ENCODE measurements at regions not wholly inside any gene's neighbourhood (a gene's known extent, or its start where the extent isn't known, plus 50 kb on each side); places are given as distances from the start of the nearest gene placed in this dataset.

- TF ChIP-seq, protein P1, sequence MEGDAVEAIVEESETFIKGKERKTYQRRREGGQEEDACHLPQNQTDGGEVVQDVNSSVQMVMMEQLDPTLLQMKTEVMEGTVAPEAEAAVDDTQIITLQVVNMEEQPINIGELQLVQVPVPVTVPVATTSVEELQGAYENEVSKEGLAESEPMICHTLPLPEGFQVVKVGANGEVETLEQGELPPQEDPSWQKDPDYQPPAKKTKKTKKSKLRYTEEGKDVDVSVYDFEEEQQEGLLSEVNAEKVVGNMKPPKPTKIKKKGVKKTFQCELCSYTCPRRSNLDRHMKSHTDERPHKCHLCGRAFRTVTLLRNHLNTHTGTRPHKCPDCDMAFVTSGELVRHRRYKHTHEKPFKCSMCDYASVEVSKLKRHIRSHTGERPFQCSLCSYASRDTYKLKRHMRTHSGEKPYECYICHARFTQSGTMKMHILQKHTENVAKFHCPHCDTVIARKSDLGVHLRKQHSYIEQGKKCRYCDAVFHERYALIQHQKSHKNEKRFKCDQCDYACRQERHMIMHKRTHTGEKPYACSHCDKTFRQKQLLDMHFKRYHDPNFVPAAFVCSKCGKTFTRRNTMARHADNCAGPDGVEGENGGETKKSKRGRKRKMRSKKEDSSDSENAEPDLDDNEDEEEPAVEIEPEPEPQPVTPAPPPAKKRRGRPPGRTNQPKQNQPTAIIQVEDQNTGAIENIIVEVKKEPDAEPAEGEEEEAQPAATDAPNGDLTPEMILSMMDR (IDR thresholded peaks at IDR 0.05; ENCODE audit: low read length) = no peak
- TF ChIP-seq EZH2 (optimal IDR thresholded peaks at IDR 0.05; ENCODE audit: low read depth, low read length) (no peak), EZH2phosphoT487 (IDR thresholded peaks at IDR 0.05; ENCODE audit: low read length) (no peak)
Measured at GRCh38 chr6:51330971-51331370, 512.3 kb downstream of the TFAP2B start.
